Suppressor macrophage (primary cell): ENCODE measurements at regions not wholly inside any gene's neighbourhood (a gene's known extent, or its start where the extent isn't known, plus 50 kb on each side); places are given as distances from the start of the nearest gene placed in this dataset.

Experiments
- DNase-seq, 4 experiments: peaks; one replicate each; pipeline ENCODE4 v3.0.0-alpha.2; 2020 to 2022

DNA sequence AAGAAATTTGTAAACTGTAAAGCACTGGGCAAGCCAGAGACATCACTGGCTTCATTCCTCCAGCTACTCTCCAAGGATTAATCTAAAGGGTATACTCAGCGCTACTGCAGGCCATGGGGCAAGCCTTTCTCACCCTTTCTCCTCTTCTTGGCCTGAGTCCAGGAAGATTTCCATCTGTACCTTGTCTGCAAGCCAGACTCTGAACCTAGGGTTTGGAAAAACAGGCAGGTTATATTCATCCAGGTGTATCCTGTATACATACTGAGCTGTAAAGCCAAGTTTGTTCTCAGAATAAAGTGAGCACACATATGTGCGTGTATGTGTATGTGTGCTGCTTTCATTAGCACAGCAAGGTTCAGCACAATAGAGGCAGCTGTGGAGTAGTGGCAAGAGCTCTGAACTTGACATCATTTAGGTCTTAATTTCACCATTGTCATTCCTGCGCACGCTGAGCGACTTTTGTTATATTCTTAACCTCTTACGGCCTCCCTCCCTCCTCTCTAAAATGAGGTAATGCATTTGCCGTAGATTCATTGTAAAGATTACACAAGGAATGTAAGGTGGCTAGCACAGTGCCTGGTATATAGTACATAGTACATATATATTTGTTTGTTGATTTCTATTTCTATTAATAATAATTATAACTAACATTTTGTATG, 128.1 kb upstream of the JUN start:
- no peak for DNase-seq

DNA sequence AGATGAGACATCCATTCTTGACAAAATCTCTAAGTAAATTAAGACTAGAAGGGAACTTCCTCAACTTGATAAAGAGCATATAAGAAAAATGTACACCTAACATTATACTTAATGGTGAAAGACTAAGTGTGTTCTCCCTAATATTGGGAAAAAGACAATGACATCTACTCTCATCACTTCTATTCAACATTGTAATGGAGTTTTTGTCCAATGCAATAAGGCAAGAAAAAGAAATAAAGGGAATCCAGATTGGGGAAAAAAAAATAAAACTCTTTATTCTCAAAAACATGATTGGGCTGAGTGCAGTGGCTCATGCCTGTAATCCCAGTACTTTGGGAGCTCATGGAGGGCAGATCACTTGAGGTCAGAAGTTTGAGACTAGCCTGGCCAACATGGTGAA, 131.1 kb upstream of the JUN start:
- no peak for DNase-seq

DNA sequence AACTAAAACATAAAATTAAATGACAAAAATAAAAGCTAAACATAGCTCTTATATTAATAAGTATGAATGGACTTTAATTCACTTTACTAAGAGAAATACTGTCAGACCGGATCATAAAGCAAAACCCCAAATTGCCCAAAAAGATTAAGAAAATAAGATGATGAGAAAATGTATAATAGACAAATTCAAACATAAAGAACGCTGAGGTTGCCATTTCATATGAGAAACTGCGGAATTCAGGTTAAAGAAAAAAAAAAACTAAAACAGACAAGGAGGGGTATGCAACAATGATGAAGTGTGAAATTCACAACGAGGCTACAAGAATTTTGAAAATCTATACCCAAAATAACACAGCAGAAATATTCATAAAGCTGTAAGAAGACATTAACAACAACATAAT, 133.6 kb upstream of the JUN start:
- DNase-seq: no peak

DNA sequence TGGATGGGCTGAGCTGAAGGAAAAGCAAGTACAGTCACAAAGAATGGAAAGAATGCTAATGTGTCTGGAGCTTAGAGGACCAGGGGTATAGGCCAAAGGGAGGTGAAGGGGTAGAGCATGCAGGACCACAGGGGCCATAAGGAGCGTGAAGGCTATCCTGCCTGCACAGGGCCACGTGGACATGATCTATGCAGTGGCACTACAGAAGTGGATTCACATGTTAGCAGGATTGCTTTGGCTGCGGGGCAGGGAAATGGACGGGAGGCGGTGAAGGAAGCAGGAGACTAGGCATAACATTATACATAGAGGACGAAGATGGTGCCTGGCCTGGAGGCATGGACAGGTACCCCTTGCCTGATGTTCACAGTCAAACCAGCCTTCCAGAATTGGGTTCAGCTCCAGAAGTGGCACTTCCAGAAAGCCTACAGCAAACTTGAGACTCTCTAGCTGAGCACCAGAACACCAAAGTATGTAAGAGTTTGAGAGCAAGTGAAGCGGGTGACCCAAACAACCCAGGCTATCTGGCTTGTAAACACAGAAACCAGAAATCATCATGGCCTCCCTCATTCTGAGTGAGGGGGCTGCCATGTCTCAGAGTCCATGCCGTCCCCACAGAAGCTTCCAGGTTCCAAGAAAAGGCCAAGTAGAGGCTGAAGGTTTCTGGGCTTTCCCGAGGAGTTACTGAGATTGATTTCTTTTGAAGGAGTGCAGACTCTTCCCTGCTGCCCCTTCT, 135.5 kb upstream of the JUN start:
- no peak for DNase-seq

DNA sequence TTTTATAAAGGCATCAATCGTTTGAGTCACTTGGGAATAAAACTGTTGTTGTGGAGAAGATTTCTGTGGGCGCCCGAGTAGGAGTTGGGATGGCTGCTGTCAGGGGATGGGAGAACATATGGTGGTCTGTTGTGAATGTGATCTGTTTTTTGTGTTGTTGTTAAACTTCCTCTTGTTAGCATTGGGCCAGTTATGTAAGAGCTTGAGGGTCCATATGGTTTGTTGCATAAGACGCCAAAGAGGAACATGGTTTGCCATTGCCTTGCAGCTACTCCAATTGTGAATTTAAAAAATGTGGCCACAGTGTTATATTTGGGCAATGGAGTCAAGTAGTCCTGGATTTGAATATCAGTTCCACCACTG, 136.1 kb upstream of the JUN start:
- peak; percentile 57 to 87 (median 76) for DNase-seq

DNA sequence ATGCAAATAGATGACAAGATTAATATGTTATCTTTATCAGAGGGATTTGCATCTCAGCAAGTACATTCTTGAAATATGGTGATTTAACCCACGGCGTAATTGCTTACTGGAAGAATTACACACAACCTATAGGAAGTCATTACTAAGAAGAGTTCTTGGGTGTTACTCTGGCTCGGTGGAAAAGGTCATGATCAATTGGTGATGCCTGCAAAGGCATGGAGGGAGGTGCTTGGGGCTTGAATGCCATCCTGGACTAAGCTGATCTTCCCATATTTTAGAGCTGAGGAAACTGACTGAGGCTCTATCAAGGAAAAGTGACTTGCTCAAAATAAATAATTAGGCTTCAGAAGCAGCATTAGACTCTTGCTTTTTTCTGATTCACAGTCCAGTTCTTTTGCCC, 137.5 kb upstream of the JUN start:
- DNase-seq: no peak

DNA sequence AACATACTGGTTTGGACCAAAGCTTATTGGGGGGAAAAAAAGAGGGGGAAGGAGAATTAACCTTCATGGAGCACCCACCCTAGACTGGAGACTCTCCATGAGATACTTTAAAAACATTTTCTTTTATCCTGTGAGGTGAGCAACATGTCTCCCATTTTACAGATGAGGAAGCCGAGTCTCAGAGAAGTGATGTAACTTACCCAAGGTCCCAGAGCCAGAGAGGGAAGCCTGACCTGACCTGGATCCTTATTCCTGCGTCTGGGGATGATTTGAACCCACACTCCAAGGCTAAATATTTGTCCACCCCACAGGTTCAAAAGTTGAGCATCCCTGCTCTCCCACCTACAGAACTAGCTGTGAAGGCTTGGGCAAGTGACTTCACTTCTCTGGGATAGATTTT, 137.9 kb upstream of the JUN start:
- DNase-seq: no peak

DNA sequence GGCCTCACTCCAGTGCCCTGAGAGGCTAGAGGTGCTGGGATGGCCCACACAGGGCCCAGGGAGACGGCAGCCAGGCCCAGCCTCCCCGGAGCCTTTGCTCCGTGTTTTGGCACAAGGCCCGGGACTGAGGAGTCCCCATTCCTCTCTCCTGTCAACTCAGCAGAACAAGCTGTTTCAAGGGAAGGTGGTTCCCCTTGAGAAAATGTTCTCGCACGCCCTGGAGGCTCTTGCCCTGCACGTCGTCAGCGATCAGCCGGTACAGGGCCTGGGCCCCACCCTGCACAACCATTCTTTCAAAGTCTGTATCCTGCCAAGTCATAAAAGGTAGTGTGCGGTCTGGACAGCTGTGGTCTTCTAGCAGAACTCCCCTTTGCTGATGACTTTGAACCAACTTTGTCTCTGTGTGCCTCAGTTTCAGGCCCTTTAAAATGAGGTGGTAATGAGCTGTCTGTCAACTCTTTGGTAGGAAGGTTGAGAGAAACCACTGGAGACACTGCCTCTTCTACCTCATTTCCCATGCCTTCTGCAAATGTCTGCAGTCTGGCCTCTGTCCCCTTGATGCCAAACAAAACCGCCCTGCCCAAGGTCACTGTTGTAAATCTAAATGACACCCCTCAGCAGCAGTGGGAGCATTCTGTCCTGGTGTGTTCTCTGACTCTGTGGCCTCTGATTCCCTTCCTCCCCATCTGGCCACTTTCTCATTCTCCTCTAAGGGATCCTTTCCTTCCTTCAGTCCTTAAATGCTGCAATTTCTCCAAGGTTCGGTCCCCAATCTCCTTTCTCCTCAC, 138.6 kb upstream of the JUN start:
- DNase-seq: peak; percentile 61 to 82 (median 71)

DNA sequence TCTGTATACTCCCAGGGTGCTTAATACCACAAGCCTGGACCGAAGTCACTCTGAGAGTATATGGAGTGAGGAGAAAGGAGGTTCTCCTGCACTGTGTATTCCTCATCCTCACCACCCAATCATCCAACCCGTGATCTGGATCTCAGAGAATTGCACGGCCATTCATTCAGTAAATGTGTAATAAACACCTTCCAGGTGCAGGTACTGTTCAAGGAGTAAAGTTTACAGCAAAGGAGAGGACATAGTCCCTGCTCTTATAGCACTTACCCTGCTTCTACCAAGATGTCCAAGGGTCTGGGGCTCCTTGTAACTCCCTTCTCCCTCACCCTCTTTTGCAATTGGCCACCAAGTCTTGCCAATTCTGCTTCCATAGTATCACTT, 139.2 kb upstream of the JUN start:
- no peak for DNase-seq

DNA sequence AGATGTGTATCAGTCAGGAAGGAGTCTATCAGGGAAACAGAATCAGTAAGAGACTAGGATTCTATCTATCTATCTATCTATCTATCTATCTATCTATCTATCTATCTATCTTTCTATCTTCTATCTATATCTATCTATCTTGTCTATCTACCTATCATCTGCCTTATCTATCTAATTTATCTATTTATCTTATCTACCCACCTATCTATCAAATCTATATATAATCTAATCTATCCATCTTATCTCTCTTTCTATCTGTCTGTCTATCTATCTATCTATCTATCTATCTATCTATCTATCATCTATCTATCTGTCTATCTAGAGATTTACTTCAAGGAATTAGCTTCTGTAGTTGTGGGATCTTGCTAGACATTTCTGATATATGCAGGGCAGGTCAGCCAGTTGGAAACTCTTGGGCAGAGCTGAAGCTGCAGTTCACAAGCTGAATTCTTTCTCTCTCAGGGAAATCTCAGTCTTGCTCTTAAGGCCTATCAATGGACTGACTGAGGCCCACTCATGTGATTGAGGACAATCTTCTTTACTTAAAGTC, 140.2 kb upstream of the JUN start:
- no peak for DNase-seq

DNA sequence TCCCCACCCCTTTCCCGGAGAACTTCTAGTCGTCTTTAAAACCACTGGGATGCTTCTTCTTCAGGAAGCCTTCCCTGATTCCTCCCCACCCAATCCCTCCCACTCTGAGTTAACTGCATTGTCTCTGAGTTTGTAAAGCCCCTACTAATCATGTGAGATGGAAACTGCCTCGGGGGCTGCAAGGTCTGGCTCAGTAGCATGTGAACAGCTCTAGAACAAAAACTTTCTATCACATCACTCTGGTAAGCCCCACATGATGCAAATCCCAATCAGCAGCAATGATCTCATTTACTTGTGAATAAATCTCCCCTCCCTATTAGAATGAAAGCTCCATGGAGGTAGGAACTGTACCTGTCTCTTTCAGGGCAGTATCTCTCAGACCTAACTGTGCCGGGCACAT, 141.0 kb upstream of the JUN start:
- DNase-seq: no peak

DNA sequence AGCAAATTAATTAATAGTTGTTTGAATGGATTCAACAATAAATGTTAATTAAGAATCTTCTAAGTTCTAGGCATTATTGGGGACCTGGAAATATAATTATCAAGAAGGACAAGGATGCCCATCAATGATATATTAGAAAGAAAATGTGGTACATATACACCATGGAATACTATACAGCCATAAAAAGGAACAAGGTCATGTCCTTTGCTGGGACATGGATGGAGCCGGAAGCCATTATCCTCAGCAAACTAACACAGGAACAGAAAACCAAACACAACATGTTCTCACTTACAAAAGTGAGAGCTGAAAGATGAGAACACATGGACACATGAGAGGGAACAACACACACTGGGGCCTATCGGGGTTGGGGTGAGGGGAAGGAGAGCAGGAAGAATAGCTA, 141.4 kb upstream of the JUN start:
- no peak for DNase-seq

DNA sequence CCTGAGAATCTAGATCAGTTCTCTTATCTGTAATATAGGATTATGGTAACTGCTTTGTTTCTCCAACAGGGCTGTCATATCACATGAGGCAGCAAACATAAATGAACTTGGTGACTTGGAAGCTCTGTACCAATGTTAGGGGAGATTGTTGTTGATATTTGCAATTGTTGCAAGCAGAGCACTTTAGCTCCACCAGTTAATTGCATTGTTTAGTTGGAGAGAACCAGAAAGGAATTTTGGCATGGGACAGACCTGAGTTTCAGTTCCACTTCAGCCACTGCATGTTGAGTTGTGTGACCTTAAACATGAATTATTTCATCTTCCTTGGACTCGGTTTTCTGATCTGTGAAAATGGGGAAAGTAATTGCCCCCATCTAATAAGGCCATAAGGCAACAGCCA, 142.3 kb upstream of the JUN start:
- peak in 2 of 4 experiments; percentile 39 to 48 for DNase-seq

DNA sequence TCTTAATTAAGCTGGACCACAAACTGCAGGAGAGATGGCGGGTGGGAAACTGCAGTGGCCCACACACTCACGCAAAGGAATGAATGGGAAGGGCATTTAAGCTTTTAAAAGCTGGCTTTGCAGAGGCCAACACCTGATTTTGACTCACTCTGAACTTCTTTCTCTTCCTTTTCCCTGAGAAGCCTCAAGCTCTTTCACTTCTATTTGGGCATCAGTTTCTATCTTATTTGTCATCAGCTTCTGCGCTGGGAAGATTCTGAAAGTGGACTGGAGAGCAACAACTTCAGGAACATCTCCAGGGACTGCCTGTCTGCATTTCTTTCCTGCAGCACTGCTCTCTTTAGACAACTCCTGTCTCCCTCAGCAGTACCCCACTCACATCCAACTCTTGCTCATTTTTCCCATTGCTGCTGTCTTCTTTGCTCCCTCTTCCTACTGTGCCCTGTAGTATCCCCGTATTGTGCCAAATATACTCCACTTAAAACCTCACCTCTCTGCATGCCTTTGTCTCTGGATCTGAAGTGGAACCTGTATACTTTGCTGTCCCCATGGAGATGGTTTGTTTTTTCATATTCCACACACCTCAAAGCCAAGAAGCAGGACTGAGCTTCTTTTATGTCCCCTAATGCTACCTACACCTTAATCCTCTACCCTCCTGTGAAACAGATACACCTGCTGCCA, 143.3 kb upstream of the JUN start:
- peak in 2 of 4 experiments; percentile 42 to 44 for DNase-seq

DNA sequence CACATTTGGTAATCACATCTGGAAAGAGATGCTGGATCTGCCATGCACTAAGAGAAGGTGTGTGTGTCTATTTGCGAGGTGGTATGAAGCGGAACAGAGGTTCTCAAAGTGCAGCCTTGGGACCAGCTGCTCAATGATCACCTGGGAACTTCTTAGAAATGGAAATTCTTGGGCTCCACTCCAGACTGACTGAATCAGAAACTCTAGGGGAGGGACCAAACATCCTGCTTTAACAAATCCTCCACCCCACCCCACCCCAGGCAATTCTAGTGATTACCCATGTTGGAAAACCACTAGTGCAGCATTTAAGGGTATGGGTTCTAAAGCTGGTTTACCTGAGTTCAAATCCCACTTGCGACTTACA, 143.9 kb upstream of the JUN start:
- no peak for DNase-seq

DNA sequence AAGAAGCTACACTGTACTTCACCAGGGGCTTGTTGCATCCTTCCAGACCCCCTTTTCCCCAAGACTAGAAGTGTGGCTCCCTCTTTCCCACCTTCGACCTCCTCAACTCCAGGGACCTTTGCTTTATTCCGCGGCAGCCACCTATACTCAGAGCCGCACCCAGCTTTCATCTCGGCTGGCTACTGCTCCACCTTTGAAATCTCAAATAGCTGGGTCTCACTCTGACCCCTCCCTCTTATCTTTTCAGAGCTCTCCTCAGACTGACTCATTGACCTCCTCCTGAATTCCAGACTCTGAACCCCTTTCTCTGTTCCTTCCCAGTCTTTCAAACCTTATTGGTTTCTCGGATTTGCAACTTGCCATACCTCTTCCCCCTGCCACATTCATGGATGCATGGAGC, 144.7 kb upstream of the JUN start:
- no peak for DNase-seq

DNA sequence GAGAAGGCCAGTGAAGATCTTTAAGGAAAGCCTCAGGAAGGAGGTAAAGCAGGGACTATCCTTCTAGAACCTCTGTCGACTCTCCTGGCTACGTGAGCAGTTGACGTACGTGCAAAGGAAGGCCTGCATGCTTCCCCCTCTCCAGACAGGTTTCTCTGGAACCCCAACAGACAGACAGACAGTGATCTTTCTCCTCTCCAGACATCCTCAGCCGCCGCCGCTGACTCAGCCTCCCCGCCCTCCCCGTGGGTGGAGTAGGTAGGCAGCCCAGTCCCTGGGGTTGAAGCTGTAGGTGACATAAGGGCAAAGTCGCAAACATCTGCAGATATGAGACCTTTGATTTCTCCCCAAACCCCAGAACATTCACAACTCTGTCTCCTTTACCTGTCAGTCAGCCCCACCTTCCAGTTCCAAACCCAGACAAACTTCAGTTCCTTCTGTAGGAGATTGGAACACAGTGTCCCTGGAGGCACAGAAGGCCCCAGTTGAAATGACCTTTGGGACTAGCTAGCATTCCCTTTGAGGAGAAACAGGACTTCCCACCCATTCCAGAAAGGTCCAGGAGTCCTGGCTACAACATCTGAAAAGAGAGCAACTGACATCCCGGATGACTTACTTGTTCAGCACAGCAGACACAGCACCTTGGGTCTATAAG, 146.0 kb upstream of the JUN start:
- DNase-seq: no peak

DNA sequence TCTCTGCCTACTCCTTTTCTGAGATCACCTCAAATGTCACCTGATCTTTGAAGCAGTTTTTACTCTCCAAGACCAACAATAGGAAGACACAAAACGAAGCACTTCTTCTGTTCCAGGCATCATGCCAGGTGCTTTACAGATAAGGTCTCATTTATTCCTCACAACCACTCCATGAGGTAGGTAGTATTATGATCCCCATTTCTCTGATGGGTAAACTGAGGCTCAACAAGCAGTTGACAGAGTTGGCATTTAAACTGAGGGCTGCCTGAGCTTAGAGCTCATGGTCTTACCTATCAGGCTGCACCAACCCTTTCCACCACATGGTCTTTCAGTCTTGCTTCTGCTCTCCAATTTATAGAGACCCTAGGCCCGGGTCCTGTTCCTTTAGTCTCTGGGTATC, 147.2 kb upstream of the JUN start:
- no peak for DNase-seq

DNA sequence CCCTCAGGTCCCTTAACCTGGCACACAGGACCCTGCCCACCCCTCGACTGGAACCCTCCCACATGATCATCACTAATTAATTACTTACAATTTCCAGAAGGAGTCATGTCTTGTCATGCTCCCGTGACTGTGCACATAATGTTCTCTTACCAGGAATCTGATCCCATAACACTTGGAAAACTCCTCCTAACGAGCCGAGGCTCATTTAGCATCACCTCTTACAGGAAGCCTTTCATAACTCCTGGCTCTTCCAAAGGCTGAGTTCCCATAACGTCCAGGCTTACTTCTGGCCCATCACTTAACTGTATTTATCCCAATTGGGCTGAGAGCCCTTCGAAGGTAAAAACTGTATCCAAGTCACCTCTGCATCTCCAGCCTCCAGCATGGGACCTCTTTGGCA, 147.9 kb upstream of the JUN start:
- DNase-seq: no peak

DNA sequence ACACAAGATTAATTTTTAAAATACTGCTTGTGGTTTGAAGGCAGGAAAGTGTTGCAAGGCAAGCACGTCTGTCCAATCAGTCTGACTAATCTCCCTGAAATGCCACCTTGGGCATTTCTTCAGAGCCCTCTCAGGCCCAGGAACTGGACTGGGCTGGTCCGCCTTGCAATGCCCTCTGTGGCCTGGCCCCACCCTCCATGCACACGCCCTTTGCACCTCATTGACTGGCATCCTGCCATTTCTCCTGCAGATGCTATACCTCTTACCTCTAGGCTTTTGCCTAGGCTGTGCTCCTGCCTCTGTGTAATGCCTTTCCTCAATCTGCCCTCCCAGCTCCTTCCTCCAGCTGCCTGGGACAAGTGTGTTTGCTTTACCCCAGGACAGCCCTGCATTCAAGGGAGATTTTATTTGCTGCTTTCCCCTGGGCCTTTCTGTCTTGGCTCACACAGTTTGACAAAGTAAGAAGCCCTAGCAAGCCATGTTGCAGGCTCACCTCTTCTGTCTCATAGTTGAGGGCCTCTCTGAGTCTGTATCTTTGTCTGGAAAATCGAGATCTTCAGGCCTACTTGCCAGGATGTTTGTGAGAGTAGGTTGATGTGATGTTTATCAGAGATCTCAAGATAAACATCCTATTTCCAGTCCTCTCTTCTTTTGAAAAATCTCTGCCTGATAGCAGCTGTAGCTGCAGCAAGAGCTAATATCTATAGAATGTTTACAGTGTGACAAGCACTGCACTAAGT, 149.2 kb upstream of the JUN start:
- peak; percentile 26 to 59 (median 52) for DNase-seq

DNA sequence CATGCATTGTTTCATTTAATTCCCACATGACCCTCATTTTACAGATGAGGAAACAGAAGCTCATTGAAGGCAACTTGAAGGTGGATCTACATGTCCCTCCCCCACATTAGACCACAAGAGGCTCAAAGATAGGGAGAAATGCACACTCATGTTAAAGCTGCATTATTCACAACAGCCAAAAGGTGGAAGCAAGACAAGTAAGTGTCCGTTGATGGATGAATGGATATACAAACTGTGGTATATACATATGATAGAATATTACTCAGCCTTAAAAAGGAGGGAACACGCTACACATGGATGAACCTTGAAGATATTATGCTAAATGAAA, 149.7 kb upstream of the JUN start:
- DNase-seq: no peak

DNA sequence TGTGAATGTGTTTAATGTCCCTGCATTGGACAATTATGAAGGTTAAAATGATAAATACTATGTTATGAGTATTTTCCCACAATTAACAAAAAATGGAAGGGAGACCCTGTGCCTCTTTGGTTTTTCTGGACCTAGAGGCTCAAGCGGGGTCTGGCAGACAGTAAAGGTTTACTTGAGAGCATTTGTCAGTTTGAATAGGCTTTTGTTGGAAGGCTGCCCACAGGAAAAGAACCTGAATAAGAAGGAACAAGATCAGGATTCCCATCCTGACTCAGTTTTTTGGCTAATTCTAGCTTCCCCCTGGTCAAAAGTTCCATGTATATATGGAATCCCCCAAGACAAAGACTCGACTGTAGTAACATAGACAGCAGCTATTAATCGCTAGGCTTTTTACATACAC, 150.9 kb upstream of the JUN start:
- DNase-seq: no peak
